ENCODE measurements at regions not wholly inside any gene's neighbourhood (a gene's known extent, or its start where the extent isn't known, plus 50 kb on each side); places are given as distances from the start of the nearest gene placed in this dataset.
"Not testable (repeated sequence)": the region's sequence is repeated elsewhere in the genome, so short reads cannot be mapped to it uniquely, and the experiment has no call there.

DNA sequence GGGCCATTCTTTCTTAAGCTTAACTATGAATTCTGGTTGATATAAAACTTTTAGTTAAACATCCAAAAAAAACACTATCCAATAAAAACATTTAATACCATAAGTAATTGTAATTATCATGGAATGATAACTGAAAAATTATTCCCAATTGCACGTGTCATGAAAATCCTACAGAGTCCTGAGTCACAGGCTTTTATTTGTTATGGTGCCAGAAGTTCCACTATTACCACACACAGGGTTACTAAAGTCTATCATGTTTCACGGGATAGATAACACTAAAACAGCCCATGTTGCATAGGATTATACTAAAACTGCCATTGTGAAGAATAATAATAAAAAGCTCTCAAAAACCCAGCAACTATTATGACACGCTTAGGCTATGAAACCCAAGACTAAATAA is 1381.8 kb downstream of the EFNA5 start:
- no peak for DNase-seq

DNA sequence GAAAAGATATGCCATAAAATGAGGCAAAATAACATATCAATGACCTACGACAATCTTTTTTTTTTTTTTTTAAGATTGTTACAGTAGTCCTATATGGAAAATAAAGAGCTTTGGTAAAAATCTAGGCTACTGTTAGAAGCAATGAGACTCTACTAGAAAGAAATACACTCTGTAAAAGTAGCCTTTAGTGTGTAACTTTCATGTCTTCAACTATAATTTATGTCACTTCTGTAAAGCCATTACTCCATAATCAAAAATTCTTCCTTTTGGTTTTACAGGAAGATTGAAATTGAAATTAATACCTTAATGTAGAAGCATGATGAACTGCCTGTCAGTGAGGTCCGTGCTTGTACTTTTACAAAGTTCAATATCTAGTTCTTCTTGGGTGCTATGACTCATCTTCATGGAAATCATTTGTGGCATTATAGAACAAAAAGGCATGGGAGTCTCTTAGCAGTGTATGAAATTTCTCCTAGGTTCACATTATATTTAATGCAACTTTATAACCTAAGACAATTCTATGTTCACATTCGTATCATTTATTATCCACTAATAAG is 1393.1 kb downstream of the EFNA5 start:
- DNase-seq = no peak

DNA sequence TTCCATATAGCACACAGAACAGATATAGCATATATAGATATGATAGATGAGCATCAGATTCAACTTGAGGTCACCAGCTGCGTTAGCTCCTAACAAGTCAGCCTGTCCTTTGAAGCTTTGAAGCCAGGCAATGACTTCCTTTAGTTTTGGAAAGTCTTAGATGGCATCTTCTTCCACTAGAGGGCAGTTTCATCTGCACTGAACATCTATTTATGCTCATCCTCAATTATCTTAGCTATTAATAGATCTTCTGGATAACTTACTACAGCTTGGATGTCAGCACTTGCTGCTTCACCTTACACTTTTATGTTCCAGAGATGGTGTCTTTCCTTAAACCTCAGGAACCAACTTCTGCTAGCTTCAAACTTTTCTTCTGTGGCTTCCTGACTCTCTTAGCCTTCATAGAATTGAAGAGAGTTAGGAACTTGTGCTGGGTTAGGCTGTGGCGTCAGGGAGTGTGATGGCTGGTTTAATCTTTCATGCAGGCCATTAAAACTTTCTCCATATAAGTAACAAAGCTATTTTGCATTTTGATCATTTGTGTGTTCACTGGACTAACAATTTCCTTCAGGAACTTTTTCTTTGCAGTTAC is 1401.4 kb downstream of the EFNA5 start:
- DNase-seq = no peak

DNA sequence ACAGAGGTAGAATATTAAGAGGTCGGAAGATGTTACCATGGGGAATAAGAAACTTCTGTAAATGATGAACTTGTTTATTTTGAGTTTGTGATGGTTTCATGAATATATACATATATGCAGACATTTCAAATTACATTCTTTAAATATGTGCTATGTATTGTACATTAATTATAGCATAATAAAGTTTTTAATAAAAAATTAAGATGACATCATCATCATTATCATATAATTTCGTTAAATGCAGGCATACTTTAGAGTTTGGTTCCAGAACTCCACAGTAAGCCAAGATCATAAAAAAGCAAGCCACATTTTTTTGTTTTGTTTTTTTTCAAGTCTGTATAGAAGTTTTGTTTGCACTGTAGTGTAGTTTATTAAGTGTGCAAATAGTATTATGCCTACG is 1403.5 kb downstream of the EFNA5 start:
- DNase-seq = no peak

DNA sequence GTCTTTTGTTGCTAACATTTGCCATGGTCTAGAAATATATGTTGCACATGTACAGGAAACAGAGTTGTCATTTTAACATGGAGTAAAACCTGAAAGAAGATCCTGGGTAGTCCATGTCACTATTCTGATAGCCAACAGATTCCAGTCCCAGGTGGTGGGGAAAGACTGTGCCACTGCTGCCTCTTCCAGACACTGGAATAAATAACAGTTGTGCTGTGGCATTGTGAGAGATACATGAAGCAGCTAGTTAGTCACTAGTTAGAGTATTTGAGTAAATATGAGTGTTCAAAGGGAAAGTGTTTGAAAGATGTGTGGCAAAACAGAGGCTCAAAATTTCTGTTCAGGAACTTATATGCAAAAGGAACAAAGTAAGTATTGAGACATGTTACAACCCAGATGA is 1408.3 kb downstream of the EFNA5 start:
- no peak for DNase-seq

DNA sequence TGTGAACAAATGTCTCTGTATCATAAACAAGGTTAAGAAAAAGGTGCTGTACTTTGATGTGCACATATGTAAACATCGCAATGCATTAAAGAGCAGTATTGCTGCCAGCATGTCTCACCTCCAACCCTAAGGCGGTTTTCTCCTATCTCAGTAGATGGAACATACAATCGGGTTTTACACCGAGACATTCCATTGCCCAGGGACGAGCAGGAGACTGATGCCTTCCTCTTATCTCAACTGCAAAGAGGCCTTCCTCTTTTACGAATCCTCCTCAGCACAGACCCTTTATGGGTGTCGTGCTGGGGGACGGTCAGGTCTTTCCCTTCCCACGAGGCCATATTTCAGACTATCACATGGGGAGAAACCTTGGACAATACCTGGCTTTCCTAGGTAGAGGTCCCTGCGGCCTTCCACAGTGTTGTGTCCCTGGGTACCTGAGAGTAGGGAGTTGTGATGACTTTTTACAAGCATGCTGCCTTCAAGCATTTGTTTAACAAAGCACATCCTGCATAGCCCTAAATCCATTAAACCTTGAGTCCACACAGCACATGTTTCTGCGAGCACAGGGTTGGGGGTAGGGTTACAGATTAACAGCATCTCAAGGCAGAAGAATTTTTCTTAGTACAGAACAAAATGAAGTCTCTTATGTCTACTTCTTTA is 1411.2 kb downstream of the EFNA5 start:
- DNase-seq = not testable (repeated sequence)

DNA sequence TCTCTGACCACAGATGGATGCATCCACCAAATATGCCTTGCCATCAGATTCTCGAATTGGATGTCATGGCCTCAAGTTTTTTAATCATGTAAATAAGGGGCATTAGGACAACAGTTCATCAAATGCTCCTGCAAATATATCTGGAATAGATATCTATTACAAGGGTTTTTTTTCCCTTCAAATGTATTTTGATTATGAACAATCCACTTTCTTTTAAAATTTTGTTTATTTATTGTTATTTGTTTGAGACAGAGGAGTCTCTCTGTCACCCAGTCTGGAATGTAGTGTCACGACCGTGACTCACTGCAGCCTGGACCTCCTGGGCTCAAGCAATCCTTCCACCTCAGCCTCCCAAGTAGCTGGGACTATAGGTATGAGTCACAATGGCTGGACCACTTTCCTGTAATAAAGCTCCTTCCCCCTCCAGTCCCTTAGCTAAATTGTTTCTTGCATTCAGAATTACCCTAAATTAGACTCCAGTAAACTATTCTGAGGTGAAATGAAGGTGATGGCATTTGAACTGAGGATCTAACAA is 1412.1 kb downstream of the EFNA5 start:
- no peak for DNase-seq

DNA sequence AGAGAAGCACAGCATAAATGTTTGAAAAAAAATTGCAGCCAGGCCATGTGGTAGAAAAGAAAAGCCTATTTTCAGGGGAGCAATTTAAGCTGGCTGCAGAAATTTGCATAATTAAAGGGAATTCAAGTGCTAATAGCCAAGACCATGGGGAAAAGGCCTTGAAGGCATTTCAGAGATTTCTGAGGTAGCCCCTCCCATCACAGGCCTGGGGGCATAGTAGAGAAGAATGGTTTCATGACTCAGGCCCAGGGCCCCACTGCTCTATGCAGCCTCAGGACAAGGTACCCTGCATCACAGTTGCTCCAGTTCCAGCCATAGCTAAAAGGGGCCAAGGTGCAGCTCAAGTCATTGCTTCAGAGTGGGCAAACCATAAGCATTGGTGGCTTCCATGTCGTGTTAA is 1416.0 kb downstream of the EFNA5 start:
- DNase-seq = no peak

DNA sequence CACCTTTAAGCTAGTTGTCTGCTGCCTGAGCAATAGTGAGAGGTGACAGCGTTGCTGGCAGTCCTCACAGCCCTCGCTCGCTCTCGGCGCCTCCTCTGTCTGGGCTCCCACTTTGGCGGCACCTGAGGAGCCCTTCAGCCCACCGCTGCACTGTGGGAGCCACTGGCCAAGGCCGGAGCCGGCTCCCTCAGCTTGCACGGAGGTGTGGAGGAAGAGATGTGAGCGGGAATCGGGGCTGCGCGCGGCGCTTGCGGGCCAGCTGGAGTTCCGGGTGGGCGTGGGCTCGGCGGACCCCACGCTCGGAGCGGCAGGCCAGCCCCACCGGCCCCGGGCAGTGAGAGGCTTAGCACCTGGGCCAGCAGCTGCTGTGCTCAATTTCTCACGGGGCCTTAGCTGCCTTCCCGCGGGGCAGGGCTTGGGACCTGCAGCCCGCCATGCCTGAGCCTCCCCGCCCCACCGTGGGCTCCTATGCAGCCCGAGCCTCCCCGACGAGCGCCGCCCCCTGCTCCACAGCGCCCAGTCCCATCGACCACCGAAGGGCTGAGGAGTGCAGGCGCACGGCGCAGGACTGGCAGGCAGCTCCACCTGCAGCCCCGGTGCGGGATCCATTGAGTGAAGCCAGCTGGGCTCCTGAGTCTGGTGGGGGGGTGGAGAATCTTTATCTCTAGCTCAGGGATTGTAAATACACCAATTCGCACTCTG is 1424.5 kb downstream of the EFNA5 start:
- not testable (repeated sequence) for DNase-seq

DNA sequence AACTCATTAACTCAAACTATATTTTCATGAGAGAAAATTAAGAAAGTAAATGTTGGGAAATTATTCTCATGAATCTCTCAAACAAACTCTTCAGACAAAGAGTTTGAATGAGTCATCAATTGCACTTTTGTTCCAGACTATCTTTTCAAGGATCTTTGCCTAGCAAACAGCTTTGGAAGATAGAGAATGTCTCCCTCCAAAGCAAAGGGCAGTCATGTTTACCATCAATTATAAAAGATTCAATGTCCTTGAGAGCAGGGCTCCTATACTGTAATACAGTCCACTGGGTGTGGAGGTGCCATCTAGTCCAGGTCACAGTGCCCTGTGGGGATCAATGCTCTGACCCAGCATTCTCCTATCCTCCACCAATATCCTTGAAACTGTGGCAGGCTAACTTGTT is 1429.3 kb downstream of the EFNA5 start:
- DNase-seq = no peak

DNA sequence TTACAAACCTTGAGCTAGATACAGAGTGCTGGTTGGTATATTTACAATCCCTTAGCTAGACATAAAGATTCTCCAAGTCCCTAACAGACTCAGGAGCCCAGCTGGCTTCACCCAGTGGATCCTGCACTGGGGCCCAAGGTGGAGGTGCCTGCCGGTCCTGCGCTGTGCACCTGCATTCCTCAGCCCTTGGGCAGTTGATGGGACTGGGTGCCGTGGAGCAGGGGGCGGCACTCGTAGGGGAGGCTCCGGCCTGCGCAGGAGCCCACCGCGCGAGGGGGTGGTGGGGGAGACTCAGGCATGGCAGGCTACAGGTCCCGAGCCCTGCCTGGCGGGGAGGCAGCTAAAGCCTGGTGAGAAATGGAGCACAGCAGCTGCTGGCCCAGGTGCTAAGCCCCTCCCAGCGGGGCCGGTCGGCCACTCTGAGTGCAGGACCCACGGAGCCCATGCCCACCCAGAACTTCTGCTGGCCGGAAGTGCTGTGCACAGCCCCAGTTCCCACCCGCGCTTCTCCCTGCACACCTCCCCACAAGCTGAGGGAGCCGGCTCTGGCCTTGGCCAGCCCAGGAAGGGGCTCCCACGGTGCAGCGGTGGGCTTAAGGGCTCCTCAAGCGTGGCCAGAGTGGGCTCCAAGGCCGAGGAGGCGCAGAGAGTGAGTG is 1464.7 kb downstream of the EFNA5 start:
- no peak for DNase-seq

DNA sequence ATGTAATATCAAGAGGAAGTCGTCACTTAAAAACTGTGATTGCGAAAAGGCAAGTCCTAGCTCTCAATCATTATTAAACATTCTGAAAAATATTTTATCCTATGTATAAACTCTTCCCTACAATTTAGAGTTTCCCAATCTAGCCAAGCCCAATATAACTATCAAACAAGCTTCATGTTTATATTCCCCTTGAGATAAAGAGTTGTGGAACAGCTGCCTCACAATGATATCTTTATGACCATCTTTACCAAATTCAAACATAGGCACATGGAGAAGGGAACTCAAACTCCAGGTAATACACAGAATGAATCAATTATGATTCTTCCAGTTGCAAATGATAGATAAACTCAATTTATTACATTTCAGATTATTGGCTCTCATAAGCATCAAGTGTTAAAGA is 1468.7 kb downstream of the EFNA5 start:
- no peak for DNase-seq

DNA sequence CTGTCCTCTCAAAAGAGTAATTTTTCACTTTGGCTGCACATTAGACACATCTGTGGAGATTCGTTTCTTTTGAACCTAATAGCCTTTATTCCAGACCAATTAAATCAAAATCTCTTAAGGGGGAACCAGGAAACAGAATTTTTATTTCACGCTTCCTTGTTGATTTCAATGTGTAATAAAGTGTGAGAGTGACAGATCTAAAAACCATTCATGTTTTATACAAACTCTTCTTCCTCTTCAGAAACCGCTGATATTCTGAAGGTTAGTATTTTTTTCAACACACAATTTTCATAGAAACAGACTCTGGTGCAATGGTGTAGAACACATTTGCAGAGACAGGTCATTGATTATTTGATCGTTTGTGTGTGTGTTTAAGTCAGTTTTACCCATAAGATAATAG is 1469.8 kb downstream of the EFNA5 start:
- no peak for DNase-seq

DNA sequence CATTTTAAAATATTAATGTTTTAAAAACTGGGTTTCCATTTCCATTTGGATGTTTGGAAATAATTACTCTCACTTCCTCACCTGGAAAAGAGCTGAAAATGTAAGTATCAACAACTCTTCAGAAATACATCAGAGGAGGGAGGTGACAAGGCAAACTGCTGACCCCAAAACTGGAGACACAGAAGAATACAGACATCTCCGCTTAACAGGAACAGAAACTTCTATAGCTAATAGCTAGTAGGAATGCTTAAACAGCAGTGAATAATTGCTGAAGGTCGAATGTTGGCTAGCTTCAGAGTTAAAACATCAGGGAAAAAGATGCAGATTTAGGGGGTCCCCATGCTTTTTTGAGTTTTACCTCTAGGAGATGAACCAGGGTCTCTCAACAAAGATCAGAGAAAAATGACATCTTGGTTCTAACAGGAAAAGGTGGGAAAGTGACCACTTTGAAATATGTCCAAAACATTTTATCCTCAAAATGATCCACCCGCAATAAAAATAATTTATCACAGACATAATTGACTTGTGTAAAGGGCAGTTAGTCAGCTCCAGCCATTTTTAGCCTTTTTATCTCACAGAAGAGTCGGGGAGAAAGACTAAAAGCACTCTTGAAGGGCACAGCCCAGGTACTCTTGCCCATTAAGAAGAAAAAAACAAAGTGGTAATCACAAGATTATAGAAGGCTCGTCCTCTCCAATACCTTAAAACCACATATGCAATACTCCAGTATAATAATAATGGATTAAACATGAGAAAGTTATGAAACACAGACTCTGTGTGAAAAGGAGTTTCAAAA is 1474.9 kb downstream of the EFNA5 start:
- no peak for DNase-seq

DNA sequence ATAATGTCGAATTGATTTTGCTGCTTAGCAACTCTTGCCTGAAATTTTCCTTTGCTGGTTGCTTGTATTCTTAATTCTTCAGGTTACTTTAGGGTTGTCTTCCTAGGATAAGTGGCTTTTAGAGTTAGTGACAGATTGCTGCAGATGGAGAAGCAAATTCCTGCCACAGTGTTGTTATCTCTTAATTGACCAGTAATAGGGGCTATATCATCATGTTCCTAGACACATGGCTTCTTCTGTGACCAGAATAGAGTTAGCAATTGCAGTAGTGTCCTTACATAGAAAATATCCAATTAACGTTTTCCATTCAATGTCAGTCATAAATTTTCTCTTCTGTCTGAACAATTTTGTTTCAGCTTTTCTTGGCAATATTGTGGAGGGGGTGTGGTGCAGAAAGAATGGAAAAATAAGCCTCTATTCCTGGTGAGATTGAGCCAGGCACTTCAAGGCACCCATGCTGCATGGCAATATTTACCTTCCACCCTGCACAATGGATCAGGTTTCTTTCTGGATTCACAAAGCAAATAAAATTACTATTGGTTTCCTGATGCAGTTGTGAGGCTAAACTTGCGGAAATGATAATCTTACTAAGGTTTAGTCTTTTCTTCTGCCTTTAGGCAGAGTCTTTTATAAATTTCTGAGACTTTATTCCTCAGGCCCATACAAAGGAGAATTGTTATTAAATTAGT is 1481.5 kb downstream of the EFNA5 start:
- no peak for DNase-seq

DNA sequence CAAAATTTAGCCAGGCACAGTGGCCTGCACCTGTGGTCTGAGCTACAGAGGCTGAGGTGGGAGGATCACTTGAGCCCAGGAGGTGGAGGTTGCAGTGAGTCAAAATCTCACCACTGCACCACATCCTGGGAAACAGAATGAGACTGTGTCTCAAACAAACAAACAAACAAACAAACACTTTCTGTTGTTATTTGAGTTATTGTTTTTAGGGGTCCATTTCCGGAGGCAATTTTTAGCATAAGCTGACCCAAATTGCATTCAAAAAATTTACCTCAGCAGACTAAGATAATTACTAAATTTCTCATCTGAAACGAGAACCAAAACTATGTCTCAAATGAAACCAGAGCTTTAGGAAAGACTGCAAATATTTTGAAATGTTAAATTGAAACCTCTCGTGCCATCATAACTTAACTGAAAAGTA is 1485.1 kb downstream of the EFNA5 start:
- no peak for DNase-seq

DNA sequence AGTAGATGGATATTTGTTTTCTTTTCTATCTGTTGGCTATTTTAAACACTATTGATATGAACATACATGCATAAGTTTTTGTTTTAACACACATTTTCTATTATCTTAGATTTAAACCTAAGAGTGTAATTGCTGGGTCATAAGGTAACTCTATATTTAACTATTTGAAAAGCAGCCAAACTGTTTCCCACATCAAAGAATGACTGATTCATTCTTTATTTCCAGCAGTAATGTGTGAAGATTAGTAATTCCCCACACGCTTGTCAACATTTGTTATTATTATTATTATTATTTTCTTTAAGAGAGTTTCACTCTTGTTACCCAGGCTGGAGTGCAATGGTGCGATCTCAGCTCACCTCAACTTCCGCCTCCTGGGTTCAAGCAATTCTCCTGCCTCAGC is 1495.8 kb downstream of the EFNA5 start:
- DNase-seq = no peak

DNA sequence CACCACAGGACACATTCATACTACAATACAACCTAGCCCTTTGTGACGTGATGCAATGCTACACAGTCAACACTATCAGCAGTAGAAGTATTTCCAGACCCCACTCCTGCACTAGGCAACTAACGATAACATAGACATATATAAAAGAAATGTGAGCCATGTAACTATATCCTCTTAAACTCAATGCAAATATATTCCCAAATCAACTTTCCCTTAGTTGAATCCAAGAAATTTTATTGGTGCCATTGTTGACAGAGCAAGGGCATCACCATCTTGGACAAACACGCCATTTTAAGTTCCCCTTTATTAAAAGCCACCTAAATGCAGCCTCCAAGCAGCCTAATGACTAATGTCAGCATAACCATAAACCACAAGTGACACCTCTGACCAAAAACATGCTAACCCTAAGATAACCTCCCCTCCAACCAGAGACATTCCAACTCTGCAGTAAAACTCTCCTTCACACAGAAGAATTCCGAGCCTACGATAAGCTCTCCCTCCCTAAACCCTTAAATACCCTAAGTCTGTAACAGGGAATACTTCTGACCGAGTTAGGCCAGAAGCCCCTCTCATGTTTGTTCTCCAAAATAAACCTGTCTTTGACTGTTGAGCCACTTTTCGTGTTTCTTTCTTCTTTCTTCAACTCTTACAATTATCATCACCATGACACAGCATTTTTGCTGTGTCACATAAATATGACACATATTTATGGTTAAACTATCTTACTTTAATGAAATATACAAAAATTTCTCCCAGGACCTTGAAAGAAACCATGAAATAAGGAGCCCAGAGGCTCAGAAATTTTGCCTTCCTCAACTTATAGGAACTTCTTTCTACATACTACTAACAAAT is 1497.8 kb downstream of the EFNA5 start:
- no peak for DNase-seq

DNA sequence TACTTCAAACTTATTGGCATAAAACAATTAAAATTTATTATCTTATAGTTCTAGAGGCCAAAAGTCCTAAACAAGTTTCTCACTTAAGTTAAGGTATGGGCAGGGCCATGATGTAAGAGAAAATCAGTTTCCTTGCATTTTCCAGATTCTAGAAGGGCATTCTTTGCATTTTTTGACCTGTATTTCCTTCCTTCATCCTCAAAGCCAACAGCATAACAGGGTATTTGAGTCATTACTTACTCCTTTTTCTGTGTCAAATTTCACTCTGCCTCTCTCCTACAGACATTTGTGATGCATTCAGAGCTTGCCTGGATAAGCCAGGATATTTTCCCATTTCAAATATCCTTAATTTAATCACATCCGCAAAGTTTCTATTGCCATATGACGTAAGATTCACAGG is 1499.0 kb downstream of the EFNA5 start:
- DNase-seq = no peak

DNA sequence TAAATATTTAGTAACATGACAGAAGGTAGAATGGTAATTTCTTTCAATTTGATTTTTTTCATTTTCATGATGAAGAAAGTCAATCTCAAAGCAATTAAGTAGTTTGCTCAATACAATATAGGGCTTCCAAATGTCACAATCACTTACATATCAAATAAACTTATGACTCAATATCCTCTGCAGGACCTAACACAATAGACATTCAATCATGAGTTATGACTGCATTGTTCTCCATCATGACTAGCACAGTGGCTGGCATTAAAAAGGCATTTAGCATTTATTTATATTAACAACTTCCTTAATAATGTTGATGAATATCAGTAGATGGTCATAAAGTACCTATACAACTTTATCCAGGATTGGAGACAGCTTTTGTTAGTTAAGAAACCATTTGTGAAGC is 1499.6 kb downstream of the EFNA5 start:
- no peak for DNase-seq

DNA sequence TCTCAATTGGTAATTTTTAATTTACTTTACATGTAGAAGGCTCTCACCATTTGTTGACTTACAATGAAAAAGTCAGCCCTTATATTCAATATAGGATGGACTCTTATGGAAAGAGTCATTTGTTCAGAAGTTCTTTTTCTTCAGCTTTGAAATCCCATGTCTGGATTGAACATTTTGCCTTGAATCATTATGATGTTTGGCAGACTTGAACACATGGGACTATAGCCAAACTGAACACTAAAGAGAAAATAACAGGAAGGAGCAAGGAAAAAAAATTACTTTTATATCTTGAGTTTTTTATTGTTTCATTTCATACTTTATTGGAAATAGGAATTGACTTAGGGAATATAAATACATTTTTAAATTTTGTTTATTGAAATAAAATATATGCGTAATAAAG is 1503.0 kb downstream of the EFNA5 start:
- DNase-seq = no peak
